GM12865 (cell line): ENCODE measurements at regions not wholly inside any gene's neighbourhood (a gene's known extent, or its start where the extent isn't known, plus 50 kb on each side); places are given as distances from the start of the nearest gene placed in this dataset.

Source experiments
- DNase-seq: peaks from one replicate; pipeline ENCODE4 v3.0.0; 2010; ENCODE audit warnings: low read depth
- H3K4me3 ChIP-seq: 2 replicates; pipeline ENCODE4 v1.5.1; 2011; ENCODE audit warnings: mild to moderate bottlenecking, low read depth, low read length, control low read depth
- CTCF ChIP-seq: IDR thresholded peaks from 2 replicates; pipeline ENCODE4 v1.5.1; 2011; ENCODE audit warnings: low read length, control low read depth, low read depth, inconsistent platforms; ENCODE audit not compliant: insufficient read depth; ENCODE audit errors: missing control alignments

- TF ChIP-seq CTCF: no peak
- DNase-seq: no peak
- no peak overlapping the region for H3K4me3 ChIP-seq
Measured at GRCh38 chr15:37208146-37209040, 108.0 kb upstream of the MEIS2 start.

DNA sequence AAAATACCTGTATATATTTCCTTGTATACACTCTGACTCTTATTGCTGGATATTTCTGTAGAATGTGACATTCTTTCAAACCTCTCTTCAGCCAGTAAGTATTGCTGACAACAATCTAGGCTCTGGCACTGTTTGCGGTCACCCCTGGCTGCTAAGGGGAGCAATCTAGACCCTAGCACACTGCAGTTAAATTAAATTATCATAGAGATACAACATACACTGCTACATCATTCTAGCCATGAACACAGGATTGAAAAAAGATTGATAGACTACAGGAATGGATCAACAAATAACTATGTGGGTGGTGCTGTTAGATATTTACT is 108.7 kb upstream of the MEIS2 start:
- TF ChIP-seq CTCF: no peak
- no peak for DNase-seq

DNA sequence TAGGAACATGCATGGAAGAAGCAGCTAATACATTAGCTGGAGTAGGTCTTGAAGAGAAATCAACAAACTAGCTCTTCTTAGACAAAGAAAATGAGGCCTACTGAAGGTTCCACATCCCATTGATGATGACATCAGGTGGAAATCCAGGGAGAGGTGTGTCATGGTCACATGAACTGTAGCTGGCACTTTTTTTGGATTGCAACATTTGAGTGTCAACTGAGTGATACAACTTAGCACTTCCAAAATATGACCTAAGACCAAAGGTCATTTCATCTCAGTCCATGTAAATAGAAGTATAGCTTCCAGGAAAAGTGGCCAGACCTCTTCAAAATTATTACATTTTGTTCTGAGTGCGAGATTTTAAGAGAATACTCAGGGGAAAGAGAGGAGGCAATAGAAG is 117.2 kb upstream of the MEIS2 start:
- no peak overlapping the region for H3K4me3 ChIP-seq
- no peak for TF ChIP-seq CTCF
- DNase-seq: no peak

More for the DNA sequence above, 108.7 kb upstream of the MEIS2 start:
- H3K4me3 ChIP-seq: no peak overlapping the region

DNA sequence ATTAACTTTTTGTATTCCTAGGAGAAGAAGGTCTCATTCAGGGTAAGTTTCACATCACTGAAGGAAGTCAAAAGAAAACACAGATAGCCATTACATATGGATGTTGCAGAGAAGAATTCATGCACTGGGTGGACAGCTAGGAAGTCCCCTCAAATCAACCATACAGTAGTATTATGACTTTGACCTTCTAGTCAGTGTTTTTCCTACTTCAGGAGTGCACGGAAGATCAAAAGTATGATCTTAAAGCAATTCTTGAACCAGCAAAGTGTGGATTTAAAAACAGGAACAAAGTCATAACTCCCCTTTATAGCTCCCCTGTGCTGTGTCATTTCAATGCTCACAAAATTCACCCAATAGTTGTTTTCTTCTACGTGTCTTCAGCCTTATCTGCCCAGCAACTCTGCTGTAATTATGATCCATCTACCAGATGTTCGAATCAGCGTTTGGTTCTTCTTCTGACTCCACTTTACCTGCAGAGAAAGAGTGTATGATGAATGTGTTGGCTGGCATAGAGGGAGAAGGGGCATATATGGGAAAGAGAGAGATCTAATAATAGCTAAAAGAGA is 118.1 kb upstream of the MEIS2 start:
- no peak for TF ChIP-seq CTCF
- peak; percentile 2 for DNase-seq
- no peak overlapping the region for H3K4me3 ChIP-seq

DNA sequence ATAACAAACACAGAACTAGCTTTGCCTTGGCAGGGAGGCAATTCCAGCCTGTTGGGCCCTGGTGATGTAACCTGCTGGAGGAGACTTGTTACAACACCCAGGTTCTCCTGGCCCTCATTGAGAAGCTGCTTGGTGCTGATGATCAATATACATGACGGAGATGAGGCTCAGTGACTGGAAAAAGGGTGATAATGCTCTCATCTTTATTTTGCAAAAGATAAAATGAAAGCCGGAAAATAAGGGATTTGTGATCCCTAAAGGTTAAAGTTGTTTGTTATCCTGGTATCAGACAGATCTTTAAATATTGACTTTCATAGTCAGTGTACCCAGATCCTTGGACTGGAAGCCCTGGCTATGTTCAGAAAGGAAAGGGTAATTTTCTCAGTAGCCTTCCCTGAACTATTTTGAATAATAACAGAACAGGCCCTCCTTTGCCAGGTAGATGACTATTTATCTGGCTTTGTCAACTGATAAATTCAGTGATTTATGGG is 118.9 kb upstream of the MEIS2 start:
- no peak for TF ChIP-seq CTCF
- DNase-seq: no peak
- H3K4me3 ChIP-seq: no peak overlapping the region

DNA sequence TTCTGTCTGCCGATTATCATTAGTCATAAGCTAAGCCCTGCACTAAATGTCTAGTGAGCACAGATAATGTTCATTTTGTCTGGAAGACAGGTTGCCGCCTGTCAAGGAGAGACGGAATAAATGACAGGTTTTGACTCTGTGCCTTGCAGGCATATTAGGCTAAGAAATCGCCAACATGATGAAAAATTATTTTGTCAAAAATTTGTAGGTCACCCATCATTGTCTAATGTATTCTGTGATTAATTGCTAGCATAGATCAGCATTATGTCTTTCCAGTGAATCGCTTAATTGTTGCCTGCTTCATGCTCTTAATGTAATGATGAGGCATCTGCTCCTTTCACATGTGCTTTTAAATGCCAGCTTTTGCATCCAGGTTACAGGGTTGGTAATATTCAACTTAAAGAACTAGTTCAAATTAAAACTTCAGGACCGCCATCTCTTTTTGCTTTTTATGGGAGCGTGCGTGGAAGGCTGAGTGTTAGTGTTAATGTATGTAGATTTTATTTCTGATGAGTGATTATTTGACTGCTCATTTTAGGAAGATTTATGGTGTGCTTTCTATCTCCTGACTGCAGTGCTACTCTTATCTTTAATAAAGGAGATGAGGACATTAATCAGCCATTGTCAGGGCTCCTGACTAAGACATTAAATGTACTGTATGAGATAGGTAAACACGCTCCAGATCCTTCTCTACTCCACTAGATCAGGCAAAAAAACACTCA is 120.8 kb upstream of the MEIS2 start:
- no peak for DNase-seq

More for the DNA sequence above, 120.8 kb upstream of the MEIS2 start:
- H3K4me3 ChIP-seq: no peak overlapping the region
- TF ChIP-seq CTCF: no peak
